ENCODE measurements at regions not wholly inside any gene's neighbourhood (a gene's known extent, or its start where the extent isn't known, plus 50 kb on each side); places are given as distances from the start of the nearest gene placed in this dataset.

GRCh38 chr15:99472416-99473145 is 93.2 kb upstream of the MEF2A start:
- no peaks in the 10 kb centered on the region for H3K36me3 ChIP-seq (ENCODE audit: control insufficient read depth, insufficient read depth, low read length)
- CTCF ChIA-PET: no interaction called here
- DNase-seq (ENCODE audit: low read depth): no peak
- no peak overlapping the region for H3K4me3 ChIP-seq (ENCODE audit: low read depth, low read length)
- POLR2A ChIA-PET: no interaction called here
- TF ChIP-seq CTCF (IDR thresholded peaks at IDR 0.05; ENCODE audit: insufficient read depth, low read depth, low read length): no peak
- 0 out of 2 replicates have a peak, but pooled peaks cover 1% of the 10 kb centered on the region for H3K27me3 ChIP-seq (ENCODE audit: control insufficient read depth, insufficient read depth, low read length)

- H3K36me3 ChIP-seq (ENCODE audit: control insufficient read depth, insufficient read depth, low read length): no peaks in the 10 kb centered on the region
- CTCF ChIA-PET: interaction anchor here (1.4 kb wide), 2 partner anchors 10 to 11 kb away, joined by 4 to 10 read pairs; no protein-coding TSS in a partner anchor
- H3K4me3 ChIP-seq (ENCODE audit: low read depth, low read length): no peak overlapping the region
- DNase-seq (ENCODE audit: low read depth): no peak
- TF ChIP-seq CTCF (IDR thresholded peaks at IDR 0.05; ENCODE audit: insufficient read depth, low read depth, low read length): no peak
- POLR2A ChIA-PET: no interaction called here
- 0 out of 2 replicates have a peak, but pooled peaks cover 1% of the 10 kb centered on the region for H3K27me3 ChIP-seq (ENCODE audit: control insufficient read depth, insufficient read depth, low read length)
These were observed 91.5 kb upstream of the MEF2A start for GRCh38 chr15:99473981-99474906.

- DNase-seq (ENCODE audit: low read depth): no peak
- POLR2A ChIA-PET: no interaction called here
- Histone ChIP-seq H3K27me3 (ENCODE audit: control insufficient read depth, insufficient read depth, low read length) (0 out of 2 replicates have a peak, but pooled peaks cover 1% of the 10 kb centered on the region), H3K36me3 (ENCODE audit: control insufficient read depth, insufficient read depth, low read length) (no peaks in the 10 kb centered on the region), H3K4me3 (ENCODE audit: low read depth, low read length) (no peak overlapping the region)
- CTCF ChIA-PET: interaction anchor here (1.4 kb wide), 2 partner anchors 11 to 12 kb away, joined by 4 to 10 read pairs; no protein-coding TSS in a partner anchor
- TF ChIP-seq CTCF (IDR thresholded peaks at IDR 0.05; ENCODE audit: insufficient read depth, low read depth, low read length): no peak
These were observed 90.7 kb upstream of the MEF2A start for GRCh38 chr15:99474909-99475753.

GRCh38 chr15:99475754-99476412 is 89.9 kb upstream of the MEF2A start:
- CTCF ChIA-PET: interaction anchor here (1.0 kb wide), 1 partner anchor 203 kb away, joined by 3 read pairs; no protein-coding TSS in a partner anchor
- no peak for TF ChIP-seq CTCF (IDR thresholded peaks at IDR 0.05; ENCODE audit: insufficient read depth, low read depth, low read length)
- Histone ChIP-seq H3K27me3 (ENCODE audit: control insufficient read depth, insufficient read depth, low read length) (0 out of 2 replicates have a peak, but pooled peaks cover 1% of the 10 kb centered on the region), H3K4me3 (ENCODE audit: low read depth, low read length) (no peak overlapping the region), H3K36me3 (ENCODE audit: control insufficient read depth, insufficient read depth, low read length) (no peaks in the 10 kb centered on the region)
- POLR2A ChIA-PET: interaction anchor here (0.8 kb wide), 1 partner anchor 10 kb away, joined by 5 read pairs; no protein-coding TSS in a partner anchor
- no peak for DNase-seq (ENCODE audit: low read depth)

Measured in BJ (cell line).